ENCODE measurements at regions not wholly inside any gene's neighbourhood (a gene's known extent, or its start where the extent isn't known, plus 50 kb on each side); places are given as distances from the start of the nearest gene placed in this dataset.

DNA sequence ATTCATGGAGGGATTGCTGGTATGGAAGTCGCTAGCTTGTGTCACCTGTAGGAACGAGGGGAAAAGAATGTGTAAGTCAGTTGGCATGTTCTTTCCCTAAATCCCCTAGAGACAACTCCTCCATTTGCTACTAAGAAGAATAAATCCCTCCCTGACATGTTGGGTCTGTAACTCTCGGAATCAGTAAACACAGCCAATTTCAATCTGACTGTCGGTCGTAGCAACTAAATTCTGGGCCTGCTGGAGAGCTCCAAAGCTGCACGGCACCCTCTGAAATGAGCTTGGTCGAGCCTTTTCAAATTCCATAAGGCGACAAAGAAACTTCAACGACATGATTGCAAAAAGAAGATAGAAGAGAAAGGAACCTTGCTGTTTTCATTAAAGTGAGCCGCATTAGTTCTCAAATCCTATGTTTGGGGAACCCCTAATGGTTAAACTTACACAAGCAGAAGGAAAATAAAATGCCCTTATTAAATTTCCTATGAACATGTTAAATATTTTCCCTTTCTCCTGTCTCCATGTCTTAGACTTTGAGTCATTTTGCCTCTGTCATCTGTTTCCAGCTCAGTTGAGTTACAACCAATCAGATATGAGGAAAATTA, 735.8 kb upstream of the WWC1 start:
- no peak for DNase-seq (ENCODE audit: low read depth)
- TF ChIP-seq, protein P1, sequence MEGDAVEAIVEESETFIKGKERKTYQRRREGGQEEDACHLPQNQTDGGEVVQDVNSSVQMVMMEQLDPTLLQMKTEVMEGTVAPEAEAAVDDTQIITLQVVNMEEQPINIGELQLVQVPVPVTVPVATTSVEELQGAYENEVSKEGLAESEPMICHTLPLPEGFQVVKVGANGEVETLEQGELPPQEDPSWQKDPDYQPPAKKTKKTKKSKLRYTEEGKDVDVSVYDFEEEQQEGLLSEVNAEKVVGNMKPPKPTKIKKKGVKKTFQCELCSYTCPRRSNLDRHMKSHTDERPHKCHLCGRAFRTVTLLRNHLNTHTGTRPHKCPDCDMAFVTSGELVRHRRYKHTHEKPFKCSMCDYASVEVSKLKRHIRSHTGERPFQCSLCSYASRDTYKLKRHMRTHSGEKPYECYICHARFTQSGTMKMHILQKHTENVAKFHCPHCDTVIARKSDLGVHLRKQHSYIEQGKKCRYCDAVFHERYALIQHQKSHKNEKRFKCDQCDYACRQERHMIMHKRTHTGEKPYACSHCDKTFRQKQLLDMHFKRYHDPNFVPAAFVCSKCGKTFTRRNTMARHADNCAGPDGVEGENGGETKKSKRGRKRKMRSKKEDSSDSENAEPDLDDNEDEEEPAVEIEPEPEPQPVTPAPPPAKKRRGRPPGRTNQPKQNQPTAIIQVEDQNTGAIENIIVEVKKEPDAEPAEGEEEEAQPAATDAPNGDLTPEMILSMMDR (conservative IDR thresholded peaks at IDR 0.05; ENCODE audit: control insufficient read depth, insufficient read depth, low read depth, low read length): no peak
- no peak overlapping the region for H3K4me3 ChIP-seq (ENCODE audit: control insufficient read depth, low read depth, low read length)

DNA sequence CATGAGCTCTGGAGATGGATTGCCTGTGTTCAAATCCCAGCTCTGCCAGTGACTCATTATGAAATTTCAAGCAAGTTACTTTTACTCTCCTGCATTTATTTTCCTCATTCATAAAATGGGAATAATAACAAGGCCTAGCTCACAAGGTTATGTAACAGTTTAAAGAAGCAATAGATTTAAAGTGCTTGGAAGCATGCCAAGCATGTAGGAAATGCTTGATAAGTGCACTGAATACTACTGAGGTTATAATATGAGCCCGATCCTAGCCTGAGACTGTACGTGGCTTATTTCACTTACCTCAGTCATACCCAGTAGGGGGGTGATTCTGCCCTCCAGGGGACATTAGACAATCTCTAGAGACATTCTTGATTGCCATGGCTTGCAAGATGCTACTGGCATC, 734.1 kb upstream of the WWC1 start:
- no peak overlapping the region for H3K4me3 ChIP-seq (ENCODE audit: control insufficient read depth, low read depth, low read length)
- DNase-seq (ENCODE audit: low read depth): no peak
- TF ChIP-seq, protein P1 (conservative IDR thresholded peaks at IDR 0.05; ENCODE audit: control insufficient read depth, insufficient read depth, low read depth, low read length): no peak

DNA sequence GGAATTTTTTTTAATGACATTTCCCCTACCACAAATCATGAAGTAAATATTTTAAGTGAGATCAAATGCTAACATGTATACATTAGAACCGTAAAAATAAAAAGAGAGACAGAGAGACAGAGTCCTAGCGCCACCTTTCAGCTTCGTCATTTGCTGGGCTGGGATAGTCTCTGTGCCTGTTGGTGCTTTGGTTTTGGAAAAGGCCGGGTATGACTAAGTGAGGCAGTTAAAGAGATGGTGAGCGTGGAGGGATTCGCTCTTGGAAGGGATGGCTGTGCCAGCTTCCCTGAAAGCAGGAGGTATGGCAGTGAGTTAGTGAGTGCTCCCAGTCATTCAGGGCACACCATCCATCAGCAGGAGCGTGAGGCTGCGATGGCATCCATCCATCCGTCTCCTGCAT, 729.6 kb upstream of the WWC1 start:
- DNase-seq (ENCODE audit: low read depth): no peak
- TF ChIP-seq, protein P1 (conservative IDR thresholded peaks at IDR 0.05; ENCODE audit: control insufficient read depth, insufficient read depth, low read depth, low read length): no peak
- no peak overlapping the region for H3K4me3 ChIP-seq (ENCODE audit: control insufficient read depth, low read depth, low read length)

DNA sequence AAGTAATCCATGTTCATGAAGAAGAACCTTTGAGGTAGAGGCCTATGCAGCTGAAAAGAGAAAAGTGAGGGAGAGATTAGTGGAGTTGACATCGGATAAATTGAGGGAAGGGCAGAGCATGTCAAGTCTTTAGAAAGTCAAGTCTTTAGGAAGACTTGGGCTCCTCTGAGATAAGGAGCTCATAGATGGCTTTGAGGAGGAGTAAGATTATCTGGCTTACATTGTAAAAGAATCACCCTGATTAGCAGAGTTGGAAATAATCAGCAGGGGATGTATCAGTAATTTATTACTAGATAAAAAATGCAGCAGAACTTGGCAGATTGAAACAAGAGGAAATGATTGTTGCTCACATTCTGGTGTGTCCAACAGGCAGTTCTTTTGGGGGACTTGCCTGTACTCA, 727.2 kb upstream of the WWC1 start:
- no peak for DNase-seq (ENCODE audit: low read depth)
- H3K4me3 ChIP-seq (ENCODE audit: control insufficient read depth, low read depth, low read length): no peak overlapping the region
- TF ChIP-seq, protein P1 (conservative IDR thresholded peaks at IDR 0.05; ENCODE audit: control insufficient read depth, insufficient read depth, low read depth, low read length): no peak

DNA sequence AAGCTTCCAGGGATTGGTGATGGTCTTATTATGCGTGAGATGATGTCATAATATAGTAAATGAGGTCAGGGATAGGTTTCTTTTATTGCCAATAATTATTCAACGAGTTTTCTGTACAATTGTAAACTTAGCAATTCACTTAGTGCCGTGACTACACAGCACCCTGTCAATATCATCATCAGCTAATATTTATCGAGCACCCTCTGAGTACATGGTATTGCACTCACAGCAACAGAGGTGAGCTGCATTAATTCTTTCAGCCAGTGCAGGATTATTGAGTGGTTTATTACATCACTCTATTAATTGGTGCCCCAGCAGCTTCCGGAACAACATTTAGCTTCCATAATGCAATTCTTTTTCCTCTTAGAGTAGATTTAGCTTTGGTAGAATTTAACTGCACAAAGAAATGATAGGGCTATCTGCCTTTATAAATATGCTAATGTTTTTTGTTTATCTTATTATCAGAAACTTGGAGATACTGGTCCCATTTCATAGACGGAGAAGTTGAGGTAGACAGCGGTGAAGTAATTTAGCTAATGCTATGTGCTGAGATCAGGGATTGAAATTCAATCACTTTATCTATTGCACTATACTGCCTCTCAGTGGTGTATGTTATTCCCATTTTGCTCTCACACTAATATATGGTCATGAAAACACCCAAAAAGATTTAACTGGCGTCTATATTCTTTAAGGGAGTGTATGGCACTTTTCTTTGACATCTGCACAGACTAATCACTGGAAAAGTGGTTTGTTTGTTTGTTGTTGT, 726.1 kb upstream of the WWC1 start:
- H3K4me3 ChIP-seq (ENCODE audit: control insufficient read depth, low read depth, low read length): no peak overlapping the region
- DNase-seq (ENCODE audit: low read depth): peak; percentile 43
- TF ChIP-seq, protein P1 (conservative IDR thresholded peaks at IDR 0.05; ENCODE audit: control insufficient read depth, insufficient read depth, low read depth, low read length): peak; percentile 42

DNA sequence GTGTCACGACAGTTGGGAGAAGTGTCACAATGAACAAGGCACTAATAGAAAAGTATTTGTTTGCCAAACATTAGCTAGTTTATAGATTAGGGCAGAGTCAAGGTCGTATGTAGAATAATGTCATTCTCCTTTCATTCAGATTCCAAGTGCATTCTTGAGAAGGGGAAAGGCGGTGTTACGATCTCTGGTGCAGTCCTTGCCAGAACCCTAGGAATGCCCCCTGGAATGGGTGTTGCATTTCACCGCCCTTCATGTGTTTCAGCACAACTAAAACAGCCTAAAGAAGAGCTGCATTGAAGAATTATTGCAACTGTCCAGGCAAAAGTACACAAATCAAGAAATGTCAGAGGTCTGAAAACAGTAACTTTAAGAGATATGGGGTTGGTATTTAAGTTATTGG, 721.0 kb upstream of the WWC1 start:
- no peak for DNase-seq (ENCODE audit: low read depth)
- TF ChIP-seq, protein P1 (conservative IDR thresholded peaks at IDR 0.05; ENCODE audit: control insufficient read depth, insufficient read depth, low read depth, low read length): no peak
- no peak overlapping the region for H3K4me3 ChIP-seq (ENCODE audit: control insufficient read depth, low read depth, low read length)
